HG03342 (cell line): ENCODE measurements at regions not wholly inside any gene's neighbourhood (a gene's known extent, or its start where the extent isn't known, plus 50 kb on each side); places are given as distances from the start of the nearest gene placed in this dataset.
"Not testable (repeated sequence)": the region's sequence is repeated elsewhere in the genome, so short reads cannot be mapped to it uniquely, and the experiment has no call there.

Experiments used
- ATAC-seq: cut with Tn5 transposase; IDR thresholded peaks from one replicate; pipeline ENCODE4 v1.9.1; 2021; ENCODE audit warnings: mild to moderate bottlenecking, moderate library complexity; ENCODE audit not compliant: unreplicated experiment

DNA sequence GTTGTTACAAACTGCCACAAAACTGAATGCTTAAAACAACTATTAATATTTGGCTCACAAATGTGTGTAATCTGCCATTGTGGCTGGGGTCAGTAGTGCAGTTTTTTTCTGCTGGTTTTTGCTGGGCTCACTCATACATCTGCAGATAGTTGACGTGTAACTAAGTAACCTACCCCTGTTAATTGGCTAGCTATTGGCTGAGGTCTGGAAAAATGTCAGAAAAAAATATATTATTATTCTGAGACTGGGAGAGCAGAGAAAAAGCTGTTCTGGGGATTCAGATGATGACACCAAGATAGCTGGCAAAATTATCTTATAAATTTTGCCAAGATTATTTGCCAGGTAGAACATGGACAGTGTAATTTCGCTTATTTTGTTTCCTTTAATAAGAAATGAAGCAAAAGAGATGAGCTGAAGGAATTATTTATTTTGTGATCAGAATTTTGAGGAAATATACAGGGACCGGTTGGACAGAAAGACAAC is 616.1 kb upstream of the ADAMTS5 start:
- ATAC-seq: no peak

- ATAC-seq: no peak
Observed at GRCh38 chr21:27582246-27582947, 615.5 kb upstream of the ADAMTS5 start.

DNA sequence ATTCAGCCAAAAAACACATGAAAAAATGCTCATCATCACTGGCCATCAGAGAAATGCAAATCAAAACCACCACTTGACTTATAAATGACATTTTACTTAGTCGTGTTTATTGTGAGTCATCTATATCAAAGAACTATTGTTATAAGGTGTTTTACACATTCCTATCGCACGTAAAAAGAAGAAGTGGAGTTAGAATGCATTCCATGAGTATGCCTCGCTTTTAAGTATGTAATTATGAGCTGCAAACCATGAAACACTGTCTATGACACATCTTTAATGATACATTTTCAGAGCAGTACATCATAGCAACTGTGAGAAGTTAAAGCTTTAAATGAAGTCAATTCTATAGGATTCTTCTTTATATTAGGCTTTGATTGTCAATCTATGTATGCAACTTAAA is 614.3 kb upstream of the ADAMTS5 start:
- no peak for ATAC-seq

GRCh38 chr21:27580276-27580675 is 613.4 kb upstream of the ADAMTS5 start:
- ATAC-seq: no peak

- no peak for ATAC-seq
Observed at GRCh38 chr21:27578741-27579265, 611.9 kb upstream of the ADAMTS5 start.

- ATAC-seq: no peak
Observed at GRCh38 chr21:27572696-27573095, 605.8 kb upstream of the ADAMTS5 start.

DNA sequence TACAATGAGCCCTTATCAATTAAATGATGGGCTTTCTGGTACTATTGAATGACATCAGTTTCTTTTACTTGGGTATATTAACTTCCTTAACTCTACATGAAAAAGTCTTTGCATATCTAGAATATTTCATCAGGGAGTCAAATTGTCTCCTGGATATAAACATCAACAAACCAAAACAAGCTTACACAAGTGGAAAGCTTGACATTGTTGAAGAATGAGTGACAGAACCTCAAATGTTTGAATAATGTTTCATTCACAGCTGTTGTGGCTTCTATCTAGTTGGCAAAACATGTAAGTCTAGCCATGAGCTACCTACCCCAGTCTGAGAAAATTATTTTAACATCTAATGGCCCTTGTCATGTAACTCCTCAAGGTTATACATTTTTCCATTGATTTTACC is 604.8 kb upstream of the ADAMTS5 start:
- no peak for ATAC-seq

GRCh38 chr21:27570306-27570868 is 603.5 kb upstream of the ADAMTS5 start:
- ATAC-seq: no peak

GRCh38 chr21:27569831-27570230 is 602.9 kb upstream of the ADAMTS5 start:
- no peak for ATAC-seq

- no peak for ATAC-seq
Observed at GRCh38 chr21:27569091-27569490, 602.2 kb upstream of the ADAMTS5 start.

GRCh38 chr21:27567381-27567780 is 600.5 kb upstream of the ADAMTS5 start:
- ATAC-seq: no peak

DNA sequence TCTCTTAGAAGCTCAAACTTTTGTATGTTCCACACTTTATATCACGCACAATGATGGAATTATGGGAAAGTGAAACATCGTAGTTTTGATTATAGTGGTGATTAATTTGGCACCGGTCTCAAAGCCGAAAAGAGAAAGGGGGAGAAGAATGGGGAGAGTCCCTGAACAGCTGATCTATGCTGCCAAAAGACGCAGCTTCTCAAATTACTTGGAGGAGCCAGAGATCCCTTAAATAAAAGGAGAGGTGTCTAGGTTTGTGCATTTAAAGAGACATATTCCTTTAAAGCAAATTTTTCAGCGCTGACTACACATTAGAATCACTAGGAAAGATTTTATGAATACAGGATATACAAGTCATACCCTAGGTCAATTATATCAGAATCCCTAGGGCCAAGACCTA is 599.6 kb upstream of the ADAMTS5 start:
- no peak for ATAC-seq

DNA sequence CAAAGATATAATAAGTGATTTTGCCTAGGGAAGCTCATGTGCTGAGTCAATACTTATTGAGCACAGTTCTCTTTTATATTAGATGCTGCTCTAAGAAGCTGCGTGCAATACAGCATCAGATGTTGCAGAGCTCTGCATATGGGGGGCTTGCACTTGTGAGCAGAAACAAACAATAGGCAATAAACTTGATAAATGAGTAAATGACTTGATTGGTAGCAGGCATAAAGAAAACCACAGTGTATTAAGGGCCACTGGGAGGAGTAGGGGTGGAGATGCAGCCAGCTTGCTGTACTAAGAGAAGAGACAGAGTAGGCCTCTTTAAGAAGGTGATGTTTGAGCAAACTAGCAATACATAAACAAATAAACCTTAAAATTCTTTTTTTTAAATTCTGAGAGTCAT is 598.5 kb upstream of the ADAMTS5 start:
- no peak for ATAC-seq

- no peak for ATAC-seq
Observed at GRCh38 chr21:27564684-27565301, 597.9 kb upstream of the ADAMTS5 start.

DNA sequence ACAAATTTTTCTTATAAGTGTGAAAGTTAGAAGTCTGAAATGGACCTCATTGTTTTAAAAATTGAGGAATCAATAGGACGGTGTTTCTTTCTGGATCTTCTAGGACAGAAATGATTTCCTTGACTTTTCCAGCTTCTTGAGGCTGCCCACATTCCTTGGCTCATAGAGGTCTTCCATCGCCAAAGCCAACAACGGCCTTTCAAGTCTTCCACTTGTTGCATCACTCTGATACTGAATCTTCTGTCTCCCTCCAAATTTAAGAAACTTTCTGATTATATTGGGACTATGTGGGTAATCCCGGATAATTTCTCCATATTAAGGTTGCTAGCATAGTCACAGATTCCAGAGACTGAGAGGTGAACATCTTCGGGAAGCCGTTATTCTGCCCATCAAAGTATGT is 595.4 kb upstream of the ADAMTS5 start:
- no peak for ATAC-seq

DNA sequence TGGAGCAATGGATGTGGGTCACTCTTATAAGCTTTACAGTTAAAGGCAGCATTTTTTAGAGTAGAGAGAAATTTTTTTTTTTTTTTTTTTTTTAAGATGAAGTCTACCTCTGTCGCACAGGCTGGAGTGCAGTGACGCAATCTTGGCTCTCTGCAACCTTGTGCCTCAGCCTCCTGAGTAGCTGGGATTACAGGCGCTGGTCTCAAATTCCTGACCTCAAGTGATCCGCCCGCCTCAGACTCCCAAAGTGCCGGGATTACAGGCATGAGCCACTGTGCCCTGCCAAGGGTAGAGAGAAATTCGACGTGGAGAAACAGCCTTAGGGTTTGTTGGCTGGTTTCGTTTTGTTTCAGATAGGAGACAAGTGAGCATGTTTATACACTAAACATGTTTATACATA is 594.2 kb upstream of the ADAMTS5 start:
- no peak for ATAC-seq

DNA sequence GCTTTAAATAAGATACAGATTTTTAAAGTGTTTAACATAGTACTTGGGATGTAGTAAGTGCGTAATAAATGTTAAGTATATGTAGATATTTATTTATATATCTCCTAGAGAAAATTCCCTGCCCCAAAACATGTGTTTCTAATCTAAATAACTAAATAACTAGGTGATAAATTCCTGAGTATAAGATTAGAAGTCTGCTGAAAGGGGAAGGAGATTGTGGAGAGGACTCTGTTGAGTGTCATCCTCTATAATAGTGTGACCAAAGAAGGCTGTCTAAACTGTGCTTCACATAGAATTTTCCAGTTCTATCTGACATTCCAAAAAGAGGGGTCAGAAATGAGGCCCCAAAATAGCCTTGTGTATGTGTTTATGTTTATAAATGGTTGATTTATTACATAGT is 590.5 kb upstream of the ADAMTS5 start:
- no peak for ATAC-seq

DNA sequence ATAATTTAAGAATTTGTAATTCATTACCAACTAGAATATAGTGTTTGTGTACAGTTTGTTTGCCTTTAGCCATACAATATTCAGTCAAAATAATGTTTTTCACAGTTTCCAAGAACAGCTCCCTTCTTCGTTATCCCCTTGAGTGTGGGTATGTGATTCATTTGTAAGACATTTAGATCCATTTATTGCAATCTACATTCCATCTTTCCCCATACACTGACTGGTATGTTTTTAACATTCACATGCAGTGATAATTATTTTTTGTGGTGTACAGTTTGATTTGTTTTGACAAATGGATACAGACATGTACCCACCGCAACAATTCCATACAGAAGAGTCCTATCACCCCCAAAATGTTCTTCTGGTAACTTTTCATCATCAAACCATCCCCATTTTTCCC is 589.1 kb upstream of the ADAMTS5 start:
- no peak for ATAC-seq

DNA sequence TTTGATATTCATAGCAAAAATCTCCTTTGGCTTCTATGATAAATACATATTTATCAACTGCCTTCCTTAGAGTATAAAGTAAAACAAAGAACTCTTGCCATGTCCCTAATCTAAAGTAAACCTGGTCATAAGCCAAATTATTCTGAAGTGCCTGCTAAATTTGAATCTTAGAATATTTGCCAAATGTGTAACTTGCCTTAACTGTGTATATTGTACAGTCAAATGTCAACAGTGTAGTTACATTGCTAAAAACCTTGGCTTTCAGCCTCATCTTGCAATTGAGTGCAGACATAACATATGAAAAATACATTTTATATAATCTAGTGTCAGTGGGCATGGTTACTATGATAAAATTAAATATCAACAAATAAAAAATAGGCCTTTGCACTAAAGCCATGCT is 583.4 kb upstream of the ADAMTS5 start:
- ATAC-seq: no peak

DNA sequence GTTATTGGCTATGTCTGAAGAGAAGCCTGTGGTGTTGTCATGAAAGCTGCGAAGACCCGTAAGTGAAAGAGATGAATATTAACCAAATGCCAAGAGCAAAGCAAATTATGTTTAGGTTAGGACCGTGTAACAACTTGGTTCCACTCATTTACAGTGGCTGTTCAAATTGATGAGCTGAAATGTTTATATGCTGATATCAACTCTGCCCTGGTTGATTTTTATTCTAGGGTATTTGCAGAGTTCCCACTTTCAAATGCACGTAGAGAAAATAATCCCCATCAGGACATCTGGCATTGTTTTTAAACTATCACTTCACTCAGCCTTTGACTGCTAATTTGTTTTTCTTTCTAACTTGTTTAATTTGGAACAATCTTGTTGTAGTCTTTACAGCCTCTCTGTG is 581.6 kb upstream of the ADAMTS5 start:
- ATAC-seq: no peak

GRCh38 chr21:27545754-27546349 is 579.0 kb upstream of the ADAMTS5 start:
- no peak for ATAC-seq

DNA sequence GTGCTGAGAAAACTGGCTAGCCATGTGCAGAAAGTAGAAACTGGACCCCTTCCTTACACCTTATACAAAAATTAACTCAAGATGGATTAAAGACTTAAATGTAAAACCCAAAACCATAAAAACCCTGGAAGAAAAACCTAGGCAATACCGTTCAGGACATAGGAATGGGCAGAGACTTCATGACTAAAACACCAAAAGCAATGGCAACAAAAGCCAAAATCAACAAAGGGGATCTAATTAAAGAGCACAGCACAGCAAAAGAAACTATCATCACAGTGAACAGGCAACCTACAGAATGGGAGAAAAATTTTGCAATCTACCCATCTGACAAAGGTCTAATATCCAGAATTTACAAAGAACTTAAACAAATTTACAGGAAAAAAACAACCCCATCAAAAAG is 575.2 kb upstream of the ADAMTS5 start:
- ATAC-seq: not testable (repeated sequence)
